HG03108 (cell line): ENCODE measurements at regions not wholly inside any gene's neighbourhood (a gene's known extent, or its start where the extent isn't known, plus 50 kb on each side); places are given as distances from the start of the nearest gene placed in this dataset.
"Not testable (repeated sequence)": the region's sequence is repeated elsewhere in the genome, so short reads cannot be mapped to it uniquely, and the experiment has no call there.

ENCODE experiments used
- ATAC-seq: cut with Tn5 transposase; IDR thresholded peaks from one replicate; pipeline ENCODE4 v1.9.1; 2021; ENCODE audit warnings: moderate library complexity; ENCODE audit not compliant: unreplicated experiment

- ATAC-seq, result no peak
These were observed 393.2 kb upstream of the SPAG17 start for GRCh38 chr1:118578276-118578675.

GRCh38 chr1:118575060-118575459 lies 390.0 kb upstream of the SPAG17 start:
- ATAC-seq, result no peak

GRCh38 chr1:118564961-118565703 lies 380.1 kb upstream of the SPAG17 start:
- no peak for ATAC-seq

- no peak for ATAC-seq
These were observed 379.2 kb upstream of the SPAG17 start for GRCh38 chr1:118563981-118564951.

- ATAC-seq, result no peak
These were observed 373.9 kb upstream of the SPAG17 start for GRCh38 chr1:118558933-118559332.

GRCh38 chr1:118556936-118557335 lies 371.9 kb upstream of the SPAG17 start:
- ATAC-seq, result no peak

GRCh38 chr1:118555638-118556037 lies 370.6 kb upstream of the SPAG17 start:
- ATAC-seq, result no peak

- ATAC-seq, result no peak
These were observed 350.9 kb upstream of the SPAG17 start for GRCh38 chr1:118535901-118536300.

GRCh38 chr1:118511922-118512321 lies 326.9 kb upstream of the SPAG17 start:
- not testable (repeated sequence) for ATAC-seq

GRCh38 chr1:118504867-118505266 lies 319.8 kb upstream of the SPAG17 start:
- ATAC-seq, result no peak

- ATAC-seq, result no peak
These were observed 319.2 kb upstream of the SPAG17 start for GRCh38 chr1:118504221-118504644.

- ATAC-seq, result no peak
These were observed 318.7 kb upstream of the SPAG17 start for GRCh38 chr1:118503752-118504151.

GRCh38 chr1:118494998-118495397 lies 310.0 kb upstream of the SPAG17 start:
- no peak for ATAC-seq

- ATAC-seq, result no peak
These were observed 303.8 kb upstream of the SPAG17 start for GRCh38 chr1:118488787-118489186.

- no peak for ATAC-seq
These were observed 302.9 kb upstream of the SPAG17 start for GRCh38 chr1:118487932-118488331.

GRCh38 chr1:118487091-118487490 lies 302.1 kb upstream of the SPAG17 start:
- ATAC-seq, result no peak

- no peak for ATAC-seq
These were observed 301.2 kb upstream of the SPAG17 start for GRCh38 chr1:118486199-118486598.

GRCh38 chr1:118485757-118486156 lies 300.7 kb upstream of the SPAG17 start:
- no peak for ATAC-seq

- no peak for ATAC-seq
These were observed 299.9 kb upstream of the SPAG17 start for GRCh38 chr1:118484893-118485292.

GRCh38 chr1:118483245-118484006 lies 298.4 kb upstream of the SPAG17 start:
- ATAC-seq, result no peak

GRCh38 chr1:118481126-118481525 lies 296.1 kb upstream of the SPAG17 start:
- ATAC-seq, result no peak
